ENCODE measurements at regions not wholly inside any gene's neighbourhood (a gene's known extent, or its start where the extent isn't known, plus 50 kb on each side); places are given as distances from the start of the nearest gene placed in this dataset.

DNA sequence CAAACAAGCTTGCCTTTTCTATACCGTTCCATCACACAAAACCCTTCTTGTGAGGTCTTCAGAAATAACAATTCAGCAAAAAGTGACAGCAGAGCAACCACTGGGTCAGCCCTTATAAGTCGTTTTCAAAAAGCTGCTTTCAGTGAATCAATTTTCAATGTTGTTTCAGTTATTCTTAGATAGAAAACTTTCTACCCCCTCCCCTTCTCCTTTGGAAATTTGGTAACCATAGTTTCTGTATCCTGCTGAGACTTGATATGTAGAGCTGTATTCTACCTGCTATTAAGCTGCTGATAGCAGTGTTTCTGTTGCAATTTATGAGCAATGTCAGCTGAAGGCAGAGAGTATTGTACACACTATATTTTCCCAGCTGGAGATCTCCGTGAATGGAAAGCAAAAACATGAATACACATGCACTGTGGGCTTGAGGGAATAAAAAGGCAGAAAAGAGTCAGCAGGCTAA is 75.7 kb downstream of the ZNF608 start:
- no peak for TF ChIP-seq CTCF (conservative IDR thresholded peaks at IDR 0.05; ENCODE audit: low read depth, low read length)
- no peak overlapping the region for H3K4me3 ChIP-seq (ENCODE audit: low read depth, low read length)
- peak; percentile 63 for DNase-seq (ENCODE audit: low read depth)

- DNase-seq (ENCODE audit: low read depth) = peak; percentile 40
- H3K4me3 ChIP-seq (ENCODE audit: low read depth, low read length) = no peak overlapping the region
Observed at GRCh38 chr5:124669956-124670721, 76.3 kb downstream of the ZNF608 start.

GRCh38 chr5:124669300-124669648 is 77.2 kb downstream of the ZNF608 start:
- H3K4me3 ChIP-seq (ENCODE audit: low read depth, low read length) = no peak overlapping the region
- TF ChIP-seq CTCF (conservative IDR thresholded peaks at IDR 0.05; ENCODE audit: low read depth, low read length) = no peak
- no peak for DNase-seq (ENCODE audit: low read depth)

More at GRCh38 chr5:124669956-124670721, 76.3 kb downstream of the ZNF608 start:
- TF ChIP-seq CTCF (conservative IDR thresholded peaks at IDR 0.05; ENCODE audit: low read depth, low read length) = no peak

DNA sequence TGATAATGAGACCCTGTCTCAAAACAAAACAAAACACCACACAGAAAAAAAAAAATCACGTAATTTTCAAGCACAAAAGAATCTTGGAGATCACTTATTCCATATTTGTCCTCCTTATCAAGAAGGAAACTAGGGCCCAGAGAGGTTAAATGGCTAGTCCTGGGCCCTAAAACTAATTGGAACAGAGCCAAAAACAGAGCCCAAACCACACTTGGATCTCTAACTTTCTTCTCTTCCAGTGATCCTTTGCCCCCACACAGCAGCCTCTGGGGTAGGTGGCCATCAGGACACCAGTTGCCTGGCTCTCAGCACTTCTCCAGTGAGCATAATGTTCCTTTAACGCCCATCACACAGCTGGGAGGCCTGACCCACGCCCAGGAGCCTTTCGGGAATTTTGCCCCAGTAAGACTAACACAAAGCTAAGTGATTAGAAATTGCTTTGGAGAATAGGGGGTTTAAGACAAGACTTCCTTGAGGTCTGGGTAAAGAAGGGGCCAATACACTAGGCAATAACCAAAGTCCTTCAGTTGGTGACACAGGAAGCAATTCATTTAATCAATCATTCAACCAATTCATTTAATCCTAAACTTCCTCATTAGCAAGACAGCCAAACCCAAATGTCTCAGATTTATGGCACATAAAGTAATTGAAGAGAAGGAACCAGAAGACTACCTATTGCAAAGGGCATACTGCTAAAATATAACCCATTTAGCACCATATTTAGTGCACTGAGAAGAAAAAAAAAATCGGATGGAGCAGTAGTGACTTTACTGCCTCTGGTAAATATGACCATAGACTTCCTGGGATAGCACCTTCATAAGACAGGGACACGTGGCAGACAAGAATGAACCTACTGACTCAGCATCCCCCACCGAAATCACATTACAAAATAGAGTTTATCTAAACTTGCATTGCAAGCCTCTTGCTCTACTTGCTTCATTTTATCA is 77.8 kb downstream of the ZNF608 start:
- H3K4me3 ChIP-seq (ENCODE audit: low read depth, low read length) = no peak overlapping the region
- no peak for TF ChIP-seq CTCF (conservative IDR thresholded peaks at IDR 0.05; ENCODE audit: low read depth, low read length)
- no peak for DNase-seq (ENCODE audit: low read depth)

DNA sequence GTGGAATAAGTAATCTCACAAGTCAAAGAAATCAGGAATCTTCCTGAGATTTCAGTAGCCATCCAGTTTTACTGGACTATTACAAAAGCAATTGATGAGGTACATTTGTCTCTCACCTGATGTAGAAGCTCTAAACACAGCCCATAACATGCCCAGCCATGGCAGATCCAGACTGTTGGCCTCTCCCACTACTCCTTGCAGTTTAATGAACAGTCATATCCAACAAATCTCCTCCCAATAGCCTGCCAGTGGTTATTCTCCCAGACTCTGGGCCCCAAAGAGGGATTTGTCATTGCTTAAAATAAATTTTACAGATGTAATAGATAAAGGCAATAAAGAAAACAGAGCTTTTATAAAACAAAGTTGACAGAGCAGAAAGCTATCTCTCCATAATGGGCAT is 80.8 kb downstream of the ZNF608 start:
- H3K4me3 ChIP-seq (ENCODE audit: low read depth, low read length) = no peak overlapping the region
- no peak for DNase-seq (ENCODE audit: low read depth)
- no peak for TF ChIP-seq CTCF (conservative IDR thresholded peaks at IDR 0.05; ENCODE audit: low read depth, low read length)

- TF ChIP-seq CTCF (conservative IDR thresholded peaks at IDR 0.05; ENCODE audit: low read depth, low read length) = no peak
- H3K4me3 ChIP-seq (ENCODE audit: low read depth, low read length) = no peak overlapping the region
- no peak for DNase-seq (ENCODE audit: low read depth)
Observed at GRCh38 chr5:124665035-124665434, 81.4 kb downstream of the ZNF608 start.

All from choroid plexus epithelial cell (primary cell).